Ishikawa (cell line): ENCODE measurements at regions not wholly inside any gene's neighbourhood (a gene's known extent, or its start where the extent isn't known, plus 50 kb on each side); places are given as distances from the start of the nearest gene placed in this dataset.

ENCODE experiments used
- CEBPB ChIP-seq: IDR thresholded peaks from 2 replicates; pipeline ENCODE4 v1.6.1; 2012
- CREB1 ChIP-seq: IDR thresholded peaks from 2 replicates; pipeline ENCODE4 v1.6.1; 2012; ENCODE audit warnings: low read depth
- EGR1 ChIP-seq: IDR thresholded peaks from 2 replicates; pipeline ENCODE4 v1.6.1; 2012
- EP300 ChIP-seq: IDR thresholded peaks from 2 replicates; pipeline ENCODE4 v1.6.1; 2012; ENCODE audit warnings: borderline replicate concordance
- FOXM1 ChIP-seq: IDR thresholded peaks from 2 replicates; pipeline ENCODE4 v1.6.1; 2012; ENCODE audit warnings: low read depth, borderline replicate concordance
- NFIC ChIP-seq: IDR thresholded peaks from 2 replicates; pipeline ENCODE4 v1.6.1; 2012
- RAD21 ChIP-seq: IDR thresholded peaks from 2 replicates; pipeline ENCODE4 v1.6.1; 2012; ENCODE audit warnings: low read depth
- TAF1 ChIP-seq: IDR thresholded peaks from 2 replicates; pipeline ENCODE4 v1.6.1; 2012; ENCODE audit warnings: low read depth, mild to moderate bottlenecking
- TCF12 ChIP-seq: IDR thresholded peaks from 2 replicates; pipeline ENCODE4 v1.6.1; 2012; ENCODE audit warnings: low read depth
- TEAD4 ChIP-seq: IDR thresholded peaks from 2 replicates; pipeline ENCODE4 v1.6.1; 2012
- YY1 ChIP-seq: IDR thresholded peaks from 2 replicates; pipeline ENCODE4 v1.6.1; 2012; ENCODE audit warnings: low read depth
- ZBTB7A ChIP-seq: IDR thresholded peaks from 2 replicates; pipeline ENCODE4 v1.6.1; 2012; ENCODE audit warnings: low read depth
- TF ChIP-seq, protein P1 (sequence below): IDR thresholded peaks from 2 replicates; pipeline ENCODE4 v1.6.1; 2012; ENCODE audit warnings: low read depth, mild to moderate bottlenecking
- TF ChIP-seq, protein P2 (sequence below): IDR thresholded peaks from 2 replicates; pipeline ENCODE4 v1.6.1; 2012
- TF ChIP-seq, protein P3 (sequence below): IDR thresholded peaks from 2 replicates; pipeline ENCODE4 v1.6.1; 2012

DNA sequence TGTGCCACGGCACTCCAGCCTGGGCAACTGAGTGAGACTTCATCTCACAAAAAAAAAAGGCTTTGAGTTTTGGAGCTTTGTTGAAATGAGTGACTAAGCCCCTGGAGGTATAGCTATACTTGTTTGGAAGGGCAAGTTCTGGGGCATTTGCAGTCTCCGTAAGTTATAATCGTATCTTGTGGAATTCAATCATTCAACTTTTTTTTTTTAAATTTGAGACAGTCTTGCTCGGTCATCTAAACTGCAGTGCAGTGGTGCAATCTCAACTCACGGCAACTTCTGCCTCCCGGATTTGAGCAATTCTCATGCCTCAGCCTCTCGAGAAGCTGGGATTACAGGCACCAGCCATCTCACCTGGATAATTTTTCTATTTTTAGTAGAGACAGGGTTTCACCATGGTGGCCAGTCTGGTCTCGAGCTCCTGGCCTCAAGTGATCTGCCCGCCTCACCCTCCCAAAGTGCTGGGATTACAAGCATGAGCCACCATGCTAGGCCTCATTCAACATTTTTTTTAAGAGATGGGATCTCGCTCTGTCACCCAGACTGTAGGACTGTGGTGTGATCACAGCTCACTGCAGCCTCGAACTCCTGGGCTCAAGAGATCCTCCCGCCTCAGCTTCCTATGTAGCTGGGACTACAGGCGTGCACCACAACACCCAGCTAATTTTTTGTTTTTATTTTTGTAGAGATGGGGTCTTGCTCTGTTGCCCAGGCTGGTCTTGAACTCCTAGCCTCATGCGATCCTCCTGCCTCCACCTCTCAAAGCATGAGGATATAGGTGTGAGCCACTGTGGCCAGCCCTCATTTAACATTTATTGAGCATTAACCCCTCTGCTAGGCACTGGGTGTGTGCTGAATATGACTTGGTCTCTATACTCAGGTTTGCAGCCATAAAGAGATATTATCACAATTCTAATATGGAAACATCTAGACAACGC is 133.7 kb upstream of the MAP1LC3B2 start:
- TF ChIP-seq YY1: no peak
- TF ChIP-seq TAF1: no peak
- TF ChIP-seq FOXM1: no peak
- no peak for TF ChIP-seq TEAD4
- no peak for TF ChIP-seq RAD21
- TF ChIP-seq, protein P1, sequence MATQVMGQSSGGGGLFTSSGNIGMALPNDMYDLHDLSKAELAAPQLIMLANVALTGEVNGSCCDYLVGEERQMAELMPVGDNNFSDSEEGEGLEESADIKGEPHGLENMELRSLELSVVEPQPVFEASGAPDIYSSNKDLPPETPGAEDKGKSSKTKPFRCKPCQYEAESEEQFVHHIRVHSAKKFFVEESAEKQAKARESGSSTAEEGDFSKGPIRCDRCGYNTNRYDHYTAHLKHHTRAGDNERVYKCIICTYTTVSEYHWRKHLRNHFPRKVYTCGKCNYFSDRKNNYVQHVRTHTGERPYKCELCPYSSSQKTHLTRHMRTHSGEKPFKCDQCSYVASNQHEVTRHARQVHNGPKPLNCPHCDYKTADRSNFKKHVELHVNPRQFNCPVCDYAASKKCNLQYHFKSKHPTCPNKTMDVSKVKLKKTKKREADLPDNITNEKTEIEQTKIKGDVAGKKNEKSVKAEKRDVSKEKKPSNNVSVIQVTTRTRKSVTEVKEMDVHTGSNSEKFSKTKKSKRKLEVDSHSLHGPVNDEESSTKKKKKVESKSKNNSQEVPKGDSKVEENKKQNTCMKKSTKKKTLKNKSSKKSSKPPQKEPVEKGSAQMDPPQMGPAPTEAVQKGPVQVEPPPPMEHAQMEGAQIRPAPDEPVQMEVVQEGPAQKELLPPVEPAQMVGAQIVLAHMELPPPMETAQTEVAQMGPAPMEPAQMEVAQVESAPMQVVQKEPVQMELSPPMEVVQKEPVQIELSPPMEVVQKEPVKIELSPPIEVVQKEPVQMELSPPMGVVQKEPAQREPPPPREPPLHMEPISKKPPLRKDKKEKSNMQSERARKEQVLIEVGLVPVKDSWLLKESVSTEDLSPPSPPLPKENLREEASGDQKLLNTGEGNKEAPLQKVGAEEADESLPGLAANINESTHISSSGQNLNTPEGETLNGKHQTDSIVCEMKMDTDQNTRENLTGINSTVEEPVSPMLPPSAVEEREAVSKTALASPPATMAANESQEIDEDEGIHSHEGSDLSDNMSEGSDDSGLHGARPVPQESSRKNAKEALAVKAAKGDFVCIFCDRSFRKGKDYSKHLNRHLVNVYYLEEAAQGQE: no peak
- no peak for TF ChIP-seq CEBPB
- no peak for TF ChIP-seq TCF12
- no peak for TF ChIP-seq ZBTB7A
- TF ChIP-seq, protein P2, sequence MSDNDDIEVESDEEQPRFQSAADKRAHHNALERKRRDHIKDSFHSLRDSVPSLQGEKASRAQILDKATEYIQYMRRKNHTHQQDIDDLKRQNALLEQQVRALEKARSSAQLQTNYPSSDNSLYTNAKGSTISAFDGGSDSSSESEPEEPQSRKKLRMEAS: no peak
- TF ChIP-seq EP300: no peak
- no peak for TF ChIP-seq EGR1
- TF ChIP-seq NFIC: no peak
- TF ChIP-seq CREB1: no peak
- TF ChIP-seq, protein P3, sequence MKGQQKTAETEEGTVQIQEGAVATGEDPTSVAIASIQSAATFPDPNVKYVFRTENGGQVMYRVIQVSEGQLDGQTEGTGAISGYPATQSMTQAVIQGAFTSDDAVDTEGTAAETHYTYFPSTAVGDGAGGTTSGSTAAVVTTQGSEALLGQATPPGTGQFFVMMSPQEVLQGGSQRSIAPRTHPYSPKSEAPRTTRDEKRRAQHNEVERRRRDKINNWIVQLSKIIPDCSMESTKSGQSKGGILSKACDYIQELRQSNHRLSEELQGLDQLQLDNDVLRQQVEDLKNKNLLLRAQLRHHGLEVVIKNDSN: no peak

DNA sequence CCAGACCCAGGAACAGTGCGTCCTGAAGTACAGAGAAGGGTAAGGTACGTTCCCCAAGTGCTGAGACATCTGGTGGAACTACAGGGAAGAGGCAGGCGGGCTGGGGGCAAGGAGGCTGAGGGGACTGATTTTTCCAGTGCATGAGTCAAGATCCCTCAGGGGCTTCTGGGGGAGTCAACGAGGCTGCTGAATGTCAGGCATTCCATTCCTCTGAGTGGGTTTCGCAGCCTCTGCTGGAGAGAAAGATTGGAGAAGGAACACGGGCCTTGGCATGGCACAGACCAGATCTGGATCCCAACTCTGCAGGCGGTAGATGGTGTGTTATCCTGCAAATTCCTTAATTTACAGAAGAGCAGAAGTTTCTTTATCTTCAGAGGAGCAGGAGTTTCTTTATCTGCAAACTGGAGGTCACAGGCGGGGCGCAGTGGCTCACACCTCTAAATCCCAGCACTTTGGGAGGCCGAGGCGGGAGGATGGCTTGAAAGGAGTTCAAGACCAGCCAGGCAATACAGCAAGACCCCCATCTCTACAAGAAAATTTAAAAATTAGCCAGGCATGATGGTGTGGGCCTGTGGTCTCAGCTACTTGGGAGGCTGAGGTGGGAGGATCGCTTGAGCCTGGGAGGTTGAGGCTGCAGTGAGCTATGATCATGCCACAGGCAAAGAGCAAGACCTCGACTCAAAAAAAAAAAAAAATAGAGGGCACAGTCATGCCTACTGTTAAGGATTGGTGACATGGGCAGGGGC is 132.6 kb upstream of the MAP1LC3B2 start:
- no peak for TF ChIP-seq NFIC
- TF ChIP-seq, protein P1: no peak
- TF ChIP-seq ZBTB7A: no peak
- TF ChIP-seq RAD21: 0 out of 2 replicates have a peak, but pooled peaks have one; percentile 3
- no peak for TF ChIP-seq CREB1

DNA sequence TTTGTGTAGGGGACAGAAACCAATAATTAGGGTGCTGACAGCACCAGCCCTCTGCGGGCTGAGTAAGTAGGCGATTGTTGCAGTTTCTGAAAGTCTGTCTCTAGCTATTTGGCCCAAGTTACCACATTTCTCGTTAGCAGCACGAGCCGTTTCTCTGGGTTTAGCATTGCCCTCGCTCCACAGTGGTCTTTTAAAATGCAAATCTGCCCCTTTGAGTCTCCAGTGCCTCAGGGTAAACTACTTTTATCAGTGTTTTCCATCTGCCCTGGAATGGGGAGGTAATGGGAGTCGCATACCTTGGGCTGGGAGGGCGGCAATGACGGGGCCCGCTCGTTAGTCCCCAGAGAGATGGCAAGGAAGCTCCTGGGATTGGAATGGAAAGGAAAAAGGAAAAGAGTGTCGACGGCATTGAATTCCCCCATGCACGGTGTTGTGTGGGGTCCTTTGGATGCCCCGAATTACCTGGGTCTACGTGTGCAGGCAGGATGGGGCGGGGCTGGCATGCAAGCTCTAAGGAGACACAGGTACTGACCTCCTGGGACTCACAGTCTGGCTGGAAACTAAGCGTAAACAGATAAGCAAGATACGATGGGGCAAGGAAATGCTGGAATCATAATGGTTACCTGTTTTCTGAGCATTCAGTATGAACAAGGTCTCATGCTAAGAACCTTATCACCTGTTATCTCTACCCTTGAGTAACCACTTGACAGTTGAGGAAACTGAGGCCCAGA is 131.8 kb upstream of the MAP1LC3B2 start:
- TF ChIP-seq EP300 (no peak), NFIC (no peak), TCF12 (no peak), ZBTB7A (no peak), CEBPB (no peak), YY1 (no peak), TEAD4 (no peak), EGR1 (no peak), RAD21 (no peak), FOXM1 (no peak), CREB1 (no peak), TAF1 (no peak)
- TF ChIP-seq, protein P2: no peak
- TF ChIP-seq, protein P3: no peak
- TF ChIP-seq, protein P1: no peak
